GM19035 (cell line): ENCODE measurements at regions not wholly inside any gene's neighbourhood (a gene's known extent, or its start where the extent isn't known, plus 50 kb on each side); places are given as distances from the start of the nearest gene placed in this dataset.
"Not testable (repeated sequence)": the region's sequence is repeated elsewhere in the genome, so short reads cannot be mapped to it uniquely, and the experiment has no call there.

Experiments used
- ATAC-seq: cut with Tn5 transposase; IDR thresholded peaks from one replicate; pipeline ENCODE4 v1.9.1; 2021; ENCODE audit not compliant: unreplicated experiment

- no peak for ATAC-seq
These were observed 124.5 kb downstream of the EFNB1 start for GRCh38 chrX:68953331-68953730.

GRCh38 chrX:68951942-68952619 is 123.3 kb downstream of the EFNB1 start:
- ATAC-seq: not testable (repeated sequence)

- no peak for ATAC-seq
These were observed 122.1 kb downstream of the EFNB1 start for GRCh38 chrX:68950937-68951336.

DNA sequence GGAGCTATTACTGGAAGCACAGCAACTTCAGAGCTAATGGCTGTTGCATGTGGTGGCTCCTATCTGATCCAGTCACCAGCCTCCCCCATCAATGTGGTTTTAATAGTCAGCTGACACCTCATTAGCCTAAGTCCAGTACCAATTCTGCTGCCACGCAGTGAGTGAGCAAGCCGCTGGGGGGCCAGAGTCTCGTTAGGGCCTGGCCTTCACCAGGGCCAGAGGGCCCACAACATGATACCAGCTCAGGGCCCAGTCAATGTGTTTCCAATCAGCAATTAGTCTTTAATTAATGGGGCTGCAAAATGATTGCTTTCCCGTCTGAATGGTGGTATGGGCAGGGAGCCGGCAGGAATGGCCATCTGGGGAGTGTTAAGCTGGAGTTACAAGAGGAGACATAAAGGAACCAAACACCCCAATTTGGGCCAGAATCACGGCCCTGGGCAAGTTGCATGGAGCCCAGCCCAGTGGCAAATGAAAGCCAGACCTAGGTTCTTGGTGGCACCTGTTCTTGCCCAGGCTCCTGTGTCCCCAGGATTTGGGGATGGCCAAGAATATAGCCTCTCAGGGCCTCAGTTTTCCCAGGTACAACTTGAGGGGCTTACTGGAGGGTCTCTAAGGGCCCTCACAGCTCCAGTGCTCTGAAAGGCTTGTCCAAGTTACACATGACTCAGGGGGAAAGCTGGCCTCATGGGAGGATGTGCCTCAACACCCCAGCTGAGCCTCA is 119.2 kb downstream of the EFNB1 start:
- ATAC-seq: no peak

DNA sequence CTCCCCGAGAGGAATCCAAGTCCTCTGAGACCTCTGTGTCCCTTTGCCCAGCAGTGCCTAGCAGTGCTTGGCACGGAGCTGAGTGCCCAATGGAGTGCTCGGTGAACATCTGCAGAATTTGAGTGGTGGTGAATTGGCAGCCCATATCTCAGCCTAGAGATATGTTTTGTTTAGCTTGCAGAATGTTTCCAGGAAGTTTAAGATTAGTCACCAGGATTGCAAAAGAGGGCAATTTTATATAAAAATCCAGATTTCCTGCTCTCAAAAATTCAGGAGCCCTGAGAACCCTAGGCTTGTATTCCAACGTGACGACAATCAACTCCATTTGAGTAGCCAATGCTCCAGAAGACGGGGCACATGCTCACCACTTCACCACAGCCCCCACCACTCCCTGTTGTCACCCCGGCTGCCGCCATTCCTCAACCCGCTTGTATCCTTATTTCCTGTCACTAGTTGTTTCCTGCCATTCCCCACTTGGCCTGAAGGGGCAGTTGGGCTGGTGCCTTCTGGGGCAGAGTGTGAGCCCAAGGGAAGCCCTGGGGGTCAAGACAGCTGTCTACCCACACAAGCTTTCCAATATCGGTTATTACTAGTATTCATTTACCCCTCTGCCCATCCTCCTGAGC is 116.9 kb downstream of the EFNB1 start:
- no peak for ATAC-seq

DNA sequence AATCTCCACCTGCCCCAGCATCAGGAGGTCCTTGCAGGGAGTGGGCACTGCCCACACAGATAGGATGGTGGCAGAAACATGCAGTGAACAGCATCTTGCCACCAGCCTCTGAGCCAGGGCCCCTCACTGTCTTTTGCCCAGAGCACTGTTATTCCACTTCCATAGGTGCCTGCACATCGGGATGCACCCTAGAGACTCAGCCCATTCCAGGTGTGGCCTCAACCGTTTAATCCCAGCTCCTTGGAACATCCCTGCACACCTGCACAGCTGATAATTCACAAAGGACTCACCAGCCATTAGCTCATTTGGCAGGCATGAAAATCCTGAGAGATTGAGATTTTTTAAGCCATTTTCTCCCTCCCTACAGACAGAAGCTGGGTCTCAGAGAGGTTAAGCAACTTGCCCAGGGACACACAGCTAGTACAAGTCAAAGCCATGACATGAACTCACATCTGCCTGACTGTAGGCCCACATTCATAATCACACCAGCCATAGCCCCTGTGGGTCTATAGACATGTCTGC is 116.3 kb downstream of the EFNB1 start:
- ATAC-seq: no peak

GRCh38 chrX:68944211-68944610 is 115.4 kb downstream of the EFNB1 start:
- no peak for ATAC-seq

DNA sequence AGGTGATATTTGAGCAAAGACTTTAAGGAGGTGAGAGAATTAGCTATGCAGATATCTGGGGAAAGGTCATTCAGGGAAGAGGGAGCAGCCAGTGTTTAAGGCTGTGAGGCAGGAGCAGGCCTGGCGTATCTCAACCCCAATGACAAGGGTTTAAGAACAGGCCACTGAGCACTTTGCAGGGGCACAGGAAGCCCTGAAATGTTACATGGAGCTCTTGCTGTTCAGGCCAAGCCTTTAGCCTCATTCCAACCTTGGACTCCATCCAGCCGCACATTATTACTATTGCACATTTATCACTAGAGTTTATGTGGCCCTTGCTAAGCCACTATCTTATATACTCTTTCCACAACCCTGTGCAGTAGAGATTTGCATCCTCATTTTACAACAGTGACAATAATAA is 114.0 kb downstream of the EFNB1 start:
- ATAC-seq: no peak

DNA sequence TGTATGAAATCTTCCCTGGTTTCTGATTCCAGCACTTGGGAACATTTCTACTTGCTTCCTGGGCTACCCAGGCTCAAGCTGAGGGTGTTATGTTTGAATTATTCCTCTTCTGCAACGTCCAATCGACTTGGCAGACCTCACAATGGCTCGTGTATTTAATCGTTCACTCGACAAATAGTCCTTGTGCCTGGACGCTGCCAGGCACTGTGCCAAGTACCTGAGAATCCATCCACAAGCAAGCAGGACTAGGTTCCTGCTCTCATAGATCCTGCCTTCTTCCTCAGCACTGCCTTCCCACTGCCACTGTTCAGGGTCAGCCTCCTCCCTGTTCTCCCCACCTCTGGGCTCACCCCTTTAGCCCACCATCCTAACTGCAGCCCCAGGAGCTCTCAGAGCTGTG is 113.3 kb downstream of the EFNB1 start:
- no peak for ATAC-seq

- no peak for ATAC-seq
These were observed 112.6 kb downstream of the EFNB1 start for GRCh38 chrX:68941385-68941952.

- no peak for ATAC-seq
These were observed 111.8 kb downstream of the EFNB1 start for GRCh38 chrX:68940601-68941000.

- no peak for ATAC-seq
These were observed 111.0 kb downstream of the EFNB1 start for GRCh38 chrX:68939868-68940267.

DNA sequence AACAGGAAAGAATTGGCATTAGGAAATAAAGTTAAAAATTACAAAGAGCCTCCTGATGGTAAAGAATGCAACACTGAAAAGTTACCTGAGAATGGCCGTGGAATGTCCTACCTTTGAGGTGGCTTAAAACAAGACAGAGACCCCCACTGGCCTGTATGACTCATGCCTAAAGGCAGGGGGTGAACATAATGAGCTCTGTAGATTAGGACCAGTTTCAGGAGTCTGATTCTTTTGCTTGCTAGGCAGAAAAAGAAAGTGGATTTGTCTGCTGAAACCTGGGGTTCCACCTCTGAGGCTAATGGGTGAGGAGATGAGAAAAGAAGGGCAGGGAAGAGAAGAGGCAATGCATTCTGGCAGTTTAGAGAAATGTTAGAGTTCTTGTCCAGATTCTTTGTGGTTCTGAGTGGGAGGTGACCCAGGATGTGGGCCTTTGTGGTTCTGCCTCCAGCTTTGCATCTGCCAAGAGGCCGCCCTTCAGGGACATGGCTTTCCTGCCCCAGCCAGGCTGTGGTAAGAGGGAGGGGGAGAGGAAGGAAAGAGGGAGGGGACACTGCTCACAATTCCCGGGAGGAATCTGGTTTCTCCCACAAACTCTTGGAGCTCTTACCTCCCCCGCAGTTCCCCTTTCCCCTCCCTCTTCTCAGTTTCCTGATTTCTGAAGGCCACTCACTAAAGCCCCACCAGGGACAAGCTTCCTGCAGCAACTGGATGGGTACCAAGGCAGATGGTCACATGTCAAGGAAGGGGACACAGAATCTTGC is 109.6 kb downstream of the EFNB1 start:
- ATAC-seq: no peak

DNA sequence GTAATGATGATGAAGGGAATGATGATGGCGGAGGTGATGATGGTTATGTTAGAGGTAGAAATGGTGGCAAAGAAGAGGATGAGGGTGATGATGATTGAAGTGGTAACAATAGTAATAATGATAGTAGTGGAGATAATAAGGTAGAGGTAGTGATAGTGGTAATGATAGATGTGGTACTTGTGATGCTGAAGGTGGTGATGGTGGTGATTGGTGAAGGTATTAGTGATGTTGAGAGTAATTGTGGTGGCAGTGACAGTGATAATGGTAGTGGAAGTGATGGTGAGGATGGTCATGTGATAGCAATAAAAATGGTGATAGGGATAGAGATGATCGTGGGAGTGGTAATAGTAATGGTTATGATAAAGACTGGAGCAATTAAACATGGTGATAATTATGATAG is 108.8 kb downstream of the EFNB1 start:
- no peak for ATAC-seq

- ATAC-seq: no peak
These were observed 107.8 kb downstream of the EFNB1 start for GRCh38 chrX:68936608-68937007.

DNA sequence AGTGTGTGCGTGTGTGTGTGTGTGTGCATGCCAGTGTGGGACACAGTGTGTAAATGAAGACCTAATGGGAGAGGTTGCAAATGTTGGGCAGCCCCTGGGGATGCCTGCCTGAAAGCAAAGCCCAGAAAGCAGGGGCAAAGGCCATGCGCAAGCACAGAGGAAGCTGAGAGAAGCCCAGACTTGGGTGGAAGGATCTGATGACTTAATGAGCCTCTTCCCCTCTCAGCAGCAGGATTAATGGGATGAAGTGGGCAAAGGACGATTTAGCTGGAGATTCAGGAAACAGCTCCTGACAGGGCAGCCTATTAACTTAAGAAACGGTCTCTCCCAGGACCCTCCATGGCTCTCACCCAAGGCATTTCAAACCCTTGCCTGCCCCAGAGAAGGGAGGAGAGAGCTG is 107.3 kb downstream of the EFNB1 start:
- ATAC-seq: no peak

- no peak for ATAC-seq
These were observed 106.5 kb downstream of the EFNB1 start for GRCh38 chrX:68935362-68935761.

GRCh38 chrX:68934922-68935321 is 106.1 kb downstream of the EFNB1 start:
- ATAC-seq: no peak

GRCh38 chrX:68934421-68934820 is 105.6 kb downstream of the EFNB1 start:
- ATAC-seq: no peak

DNA sequence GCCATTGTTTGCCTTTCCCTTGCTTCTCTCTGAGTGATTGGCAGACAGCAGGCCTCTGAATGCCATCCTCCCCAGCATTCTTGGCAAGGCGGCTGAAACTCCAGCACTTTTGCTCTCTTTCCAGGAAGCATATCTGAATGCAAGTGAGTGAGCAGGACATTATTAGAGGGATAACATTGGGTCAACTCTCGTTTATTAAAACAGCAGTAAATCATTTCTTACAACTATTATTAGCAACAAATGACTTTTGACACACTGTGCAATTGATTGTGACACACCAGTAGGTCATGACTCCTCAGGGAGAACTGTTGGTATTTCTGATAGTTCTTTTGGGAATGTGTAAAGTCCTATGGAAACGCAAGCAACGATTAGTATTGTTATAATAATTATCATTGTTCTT is 103.8 kb downstream of the EFNB1 start:
- ATAC-seq: no peak

- ATAC-seq: no peak
These were observed 102.5 kb downstream of the EFNB1 start for GRCh38 chrX:68931345-68931744.
